Activated CD4-positive, alpha-beta T cell treated with anti-CD3 and anti-CD28 coated beads for 36 hours (primary cell): ENCODE measurements at regions not wholly inside any gene's neighbourhood (a gene's known extent, or its start where the extent isn't known, plus 50 kb on each side); places are given as distances from the start of the nearest gene placed in this dataset.
"Not testable (repeated sequence)": the region's sequence is repeated elsewhere in the genome, so short reads cannot be mapped to it uniquely, and the experiment has no call there.

ENCODE experiments used
- ATAC-seq: fragments of 200-7000 bp; cut with Tn5 transposase; one replicate; pipeline ENCODE4 v1.10.0; 2021; ENCODE audit warnings: mild to moderate bottlenecking, moderate library complexity
- CTCF ChIA-PET: fragments of 350-600 bp; sonication (Branson Sonifier 250); formaldehyde crosslinking; loops from one replicate; lab custom pipeline; 2021; ENCODE audit warnings: antibody characterized with exemption; lab: Charles Lee
- POLR2A ChIA-PET: fragments of 350-600 bp; sonication (Branson Sonifier 250); formaldehyde crosslinking; loops from one replicate; lab custom pipeline; 2021; ENCODE audit warnings: antibody characterized with exemption, inconsistent platforms; lab: Charles Lee
- DNase-seq: peaks from one replicate; pipeline ENCODE4 v3.0.0-alpha.2; 2020
- H3K27ac Mint-ChIP-seq: one replicate; pipeline ENCODE4 v1.8.0; 2021; ENCODE audit warnings: mixed read lengths
- H3K27me3 Mint-ChIP-seq: one replicate; pipeline ENCODE4 v1.8.0; 2021; ENCODE audit warnings: mixed read lengths
- H3K36me3 Mint-ChIP-seq: one replicate; pipeline ENCODE4 v1.8.0; 2021; ENCODE audit warnings: low read depth, mixed read lengths
- H3K4me1 Mint-ChIP-seq: one replicate; pipeline ENCODE4 v1.8.0; 2021; ENCODE audit warnings: mixed read lengths
- H3K4me3 Mint-ChIP-seq: one replicate; pipeline ENCODE4 v1.8.0; 2021; ENCODE audit warnings: mild to moderate bottlenecking, moderate library complexity, mixed read lengths
- H3K9me3 Mint-ChIP-seq: one replicate; pipeline ENCODE4 v1.8.0; 2021; ENCODE audit warnings: low read depth, mixed read lengths
- intact Hi-C, 2 experiments: fragments of 100-400 bp; cut with DNase I in 1 of 2; cut with micrococcal nuclease in 1 of 2; formaldehyde crosslinking; loops; one replicate each; pipeline versions ENCODE4 v1.14.2 to v1.15.1; 2022 to 2024; cut with DNase I, micrococcal nuclease

DNA sequence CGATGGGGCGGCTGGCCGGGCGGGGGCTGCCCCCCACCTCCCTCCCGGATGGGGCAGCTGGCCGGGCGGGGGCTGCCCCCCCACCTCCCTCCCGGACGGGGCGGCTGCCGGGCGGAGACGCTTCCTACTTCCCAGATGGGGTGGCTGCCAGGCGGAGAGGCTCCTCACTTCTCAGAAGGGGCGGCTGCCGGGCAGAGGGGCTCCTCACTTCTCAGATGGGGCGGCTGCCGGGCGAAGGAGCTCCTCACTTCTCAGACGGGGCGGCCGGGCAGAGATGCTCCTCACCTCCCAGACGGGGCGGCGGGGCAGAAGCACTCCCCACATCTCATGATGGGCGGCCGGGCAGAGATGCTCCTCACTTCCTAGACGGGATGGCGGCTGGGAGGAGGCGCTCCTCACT lies 138.2 kb upstream of the ZNF91 start:
- intact Hi-C loops, H3K27me3 Mint-ChIP-seq, POLR2A ChIA-PET, CTCF ChIA-PET, DNase-seq, ATAC-seq, H3K36me3 Mint-ChIP-seq, H3K27ac Mint-ChIP-seq, H3K4me1 Mint-ChIP-seq, H3K4me3 Mint-ChIP-seq: not testable (repeated sequence)
- H3K9me3 Mint-ChIP-seq: peaks cover 18% of the 10 kb centered on the region

DNA sequence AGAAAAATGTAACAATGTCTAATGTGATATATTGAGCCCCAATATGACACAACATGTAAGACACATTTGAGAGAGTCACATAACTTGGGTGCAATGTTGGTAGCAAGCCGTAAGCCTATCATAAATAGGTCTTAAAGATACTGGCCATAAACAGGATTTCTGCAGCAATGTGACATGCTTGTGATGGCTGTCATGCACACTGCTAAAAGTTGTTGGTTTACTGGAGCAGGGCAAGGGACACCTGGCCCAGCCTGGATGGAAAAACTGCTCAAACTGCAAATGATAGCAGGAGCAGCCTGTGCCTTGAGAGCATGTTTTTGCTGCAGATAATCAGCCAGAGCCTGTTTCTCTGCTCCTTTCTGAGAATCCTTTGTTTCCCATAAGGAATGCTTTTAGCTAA lies 136.7 kb upstream of the ZNF91 start:
- ChIA-PET POLR2A (no interaction called here), CTCF (no interaction called here)
- intact Hi-C loops: no loop called here
- H3K27ac Mint-ChIP-seq: no peak overlapping the region
- H3K27me3 Mint-ChIP-seq: no peaks in the 10 kb centered on the region
- peaks cover 27% of the 10 kb centered on the region for H3K9me3 Mint-ChIP-seq
- DNase-seq: no peak
- ATAC-seq: no peak
- H3K4me3 Mint-ChIP-seq: no peak overlapping the region
- H3K36me3 Mint-ChIP-seq: peaks cover 2% of the 10 kb centered on the region
- peaks cover 5% of the 10 kb centered on the region for H3K4me1 Mint-ChIP-seq

DNA sequence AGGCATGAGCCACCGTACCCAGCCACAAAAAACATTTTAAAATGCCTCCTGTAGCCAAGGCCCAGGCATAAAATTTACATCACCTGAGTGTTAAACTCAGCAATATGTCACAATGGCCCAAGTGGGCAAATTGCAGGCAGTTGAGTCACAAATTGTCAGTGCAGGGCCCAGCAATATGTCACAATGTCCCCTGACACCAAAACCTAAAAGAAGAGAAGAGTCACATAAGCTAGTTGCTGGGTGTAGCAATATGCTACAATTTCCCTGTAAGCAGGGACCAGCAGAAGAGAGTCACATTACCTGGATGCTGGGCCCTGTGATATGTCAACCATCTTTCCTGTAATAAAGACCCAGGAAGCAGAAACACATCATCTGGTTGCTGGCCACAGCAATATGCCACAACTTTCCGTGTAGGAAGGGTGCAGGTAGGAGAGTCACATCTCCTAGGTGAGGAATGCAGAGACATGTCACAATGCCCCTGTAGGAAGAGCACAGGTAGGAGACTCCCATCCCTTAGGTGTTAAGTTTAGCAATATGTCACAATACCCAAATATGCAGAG lies 136.0 kb upstream of the ZNF91 start:
- no peak overlapping the region for H3K4me3 Mint-ChIP-seq
- peaks cover 5% of the 10 kb centered on the region for H3K4me1 Mint-ChIP-seq
- no peak for DNase-seq
- ChIA-PET POLR2A (no interaction called here), CTCF (no interaction called here)
- H3K27ac Mint-ChIP-seq: no peak overlapping the region
- H3K36me3 Mint-ChIP-seq: peaks cover 2% of the 10 kb centered on the region
- no peaks in the 10 kb centered on the region for H3K27me3 Mint-ChIP-seq
- H3K9me3 Mint-ChIP-seq: peaks cover 25% of the 10 kb centered on the region
- intact Hi-C loops: no loop called here
- ATAC-seq: no peak

GRCh38 chr19:23528376-23528775 lies 133.1 kb upstream of the ZNF91 start:
- ATAC-seq (peak; percentile 16), DNase-seq (no peak)
- ChIA-PET CTCF (no interaction called here), POLR2A (no interaction called here)
- Mint-ChIP-seq H3K4me1 (peaks cover 5% of the 10 kb centered on the region), H3K4me3 (no peak overlapping the region), H3K27ac (no peak overlapping the region), H3K9me3 (peaks cover 28% of the 10 kb centered on the region), H3K27me3 (no peaks in the 10 kb centered on the region), H3K36me3 (peaks cover 2% of the 10 kb centered on the region)
- intact Hi-C loops: no loop called here

- H3K4me3 Mint-ChIP-seq: no peak overlapping the region
- no peak overlapping the region for H3K27ac Mint-ChIP-seq
- intact Hi-C loops: no loop called here
- ChIA-PET CTCF (no interaction called here), POLR2A (no interaction called here)
- DNase-seq: peak; percentile 32
- ATAC-seq: peak; percentile 78
- H3K27me3 Mint-ChIP-seq: no peaks in the 10 kb centered on the region
- H3K36me3 Mint-ChIP-seq: peaks cover 2% of the 10 kb centered on the region
- H3K9me3 Mint-ChIP-seq: peaks cover 28% of the 10 kb centered on the region
- H3K4me1 Mint-ChIP-seq: peaks cover 5% of the 10 kb centered on the region
These were observed 132.5 kb upstream of the ZNF91 start for GRCh38 chr19:23527797-23528196.

DNA sequence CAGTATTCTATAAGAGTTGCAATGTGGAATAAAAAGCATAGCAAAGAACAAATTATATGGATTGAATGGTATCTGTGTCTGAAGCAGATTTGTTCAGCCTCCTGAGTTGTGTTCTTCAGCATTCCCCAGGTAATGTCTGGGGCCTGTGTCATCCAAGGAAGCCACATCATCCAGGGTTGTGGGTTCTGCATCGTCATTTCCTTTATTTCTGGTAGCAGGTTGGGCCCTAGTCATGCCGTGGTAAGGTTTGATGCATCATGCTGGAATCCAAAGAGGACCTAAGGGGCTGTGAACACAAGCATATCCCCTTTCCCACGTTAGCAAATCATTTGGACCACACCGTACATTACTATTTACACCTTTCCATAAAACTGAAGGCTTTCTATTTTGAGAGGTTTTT lies 131.0 kb upstream of the ZNF91 start:
- ATAC-seq: no peak
- Mint-ChIP-seq H3K4me1 (peaks cover 5% of the 10 kb centered on the region), H3K27ac (no peak overlapping the region), H3K4me3 (no peak overlapping the region), H3K9me3 (peaks cover 26% of the 10 kb centered on the region), H3K36me3 (peaks cover 2% of the 10 kb centered on the region), H3K27me3 (no peaks in the 10 kb centered on the region)
- ChIA-PET POLR2A (no interaction called here), CTCF (no interaction called here)
- no peak for DNase-seq
- intact Hi-C loops: no loop called here

DNA sequence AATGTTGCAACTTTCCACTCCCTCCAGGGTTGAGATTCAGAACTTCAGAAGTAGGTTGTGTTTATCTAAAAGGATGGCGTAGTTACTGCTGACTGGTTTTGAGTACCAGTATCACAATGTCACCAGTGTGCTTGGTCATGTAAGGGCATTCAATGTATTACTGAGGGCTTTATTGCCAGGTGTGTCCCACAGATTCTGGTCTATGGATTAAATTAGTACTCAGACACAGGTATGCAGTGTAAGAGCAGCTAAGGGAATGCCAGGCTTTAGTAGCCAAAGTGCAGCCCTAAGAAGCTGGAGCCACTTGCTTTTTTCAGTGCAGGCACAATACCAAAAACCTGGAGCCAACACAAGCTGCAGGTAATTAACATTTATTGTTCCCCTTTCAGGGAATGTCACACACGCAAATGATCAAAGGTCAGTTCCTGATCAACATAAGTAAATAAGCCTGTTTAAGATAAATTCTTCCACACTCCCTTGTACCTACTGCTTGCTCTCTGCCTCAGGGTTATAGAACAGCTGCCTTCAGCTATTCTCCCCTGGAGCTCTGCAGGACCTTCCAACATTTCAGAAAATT lies 130.1 kb upstream of the ZNF91 start:
- no peak for ATAC-seq
- intact Hi-C loops: no loop called here

GRCh38 chr19:23523863-23524262 lies 128.6 kb upstream of the ZNF91 start:
- POLR2A ChIA-PET: no interaction called here
- peaks cover 23% of the 10 kb centered on the region for H3K9me3 Mint-ChIP-seq
- no peaks in the 10 kb centered on the region for H3K27me3 Mint-ChIP-seq
- no peak overlapping the region for H3K27ac Mint-ChIP-seq
- CTCF ChIA-PET: no interaction called here
- H3K4me3 Mint-ChIP-seq: no peak overlapping the region
- H3K4me1 Mint-ChIP-seq: peaks cover 5% of the 10 kb centered on the region
- H3K36me3 Mint-ChIP-seq: peaks cover 2% of the 10 kb centered on the region
- intact Hi-C loops: no loop called here
- no peak for ATAC-seq
- no peak for DNase-seq

More for the DNA sequence above, 130.1 kb upstream of the ZNF91 start:
- H3K4me1 Mint-ChIP-seq: peaks cover 5% of the 10 kb centered on the region
- H3K27me3 Mint-ChIP-seq: no peaks in the 10 kb centered on the region
- no peak for DNase-seq
- CTCF ChIA-PET: no interaction called here
- peaks cover 24% of the 10 kb centered on the region for H3K9me3 Mint-ChIP-seq
- POLR2A ChIA-PET: no interaction called here
- H3K4me3 Mint-ChIP-seq: no peak overlapping the region
- H3K36me3 Mint-ChIP-seq: peaks cover 2% of the 10 kb centered on the region
- no peak overlapping the region for H3K27ac Mint-ChIP-seq

DNA sequence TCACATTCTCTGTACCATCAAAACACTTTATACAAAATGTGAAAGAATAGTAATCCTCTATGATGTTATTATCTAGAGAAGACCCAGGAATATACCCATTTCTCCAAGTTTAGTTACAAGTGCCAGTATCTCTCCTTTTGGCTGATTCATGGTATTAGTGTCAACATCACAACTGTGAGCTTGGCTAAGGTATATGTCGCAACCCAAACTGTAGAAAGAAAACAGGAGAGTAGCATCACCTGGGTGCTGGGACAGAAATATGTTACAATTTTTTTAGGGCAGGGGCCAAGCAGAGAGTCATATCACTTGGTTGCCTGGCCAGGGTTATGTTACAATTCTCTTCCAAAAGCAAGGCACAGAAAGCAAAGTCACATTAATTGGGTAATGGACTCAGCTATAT lies 127.2 kb upstream of the ZNF91 start:
- H3K36me3 Mint-ChIP-seq: no peaks in the 10 kb centered on the region
- DNase-seq (no peak), ATAC-seq (no peak)
- H3K4me3 Mint-ChIP-seq: no peak overlapping the region
- no peaks in the 10 kb centered on the region for H3K4me1 Mint-ChIP-seq
- H3K27ac Mint-ChIP-seq: no peak overlapping the region
- no peaks in the 10 kb centered on the region for H3K27me3 Mint-ChIP-seq
- POLR2A ChIA-PET: no interaction called here
- H3K9me3 Mint-ChIP-seq: peaks cover 12% of the 10 kb centered on the region
- CTCF ChIA-PET: no interaction called here
- intact Hi-C loops: no loop called here

GRCh38 chr19:23521471-23521870 lies 126.2 kb upstream of the ZNF91 start:
- ChIA-PET POLR2A (no interaction called here), CTCF (no interaction called here)
- Mint-ChIP-seq H3K36me3 (no peaks in the 10 kb centered on the region), H3K4me3 (no peak overlapping the region), H3K27ac (no peak overlapping the region), H3K4me1 (no peaks in the 10 kb centered on the region), H3K9me3 (peaks cover 9% of the 10 kb centered on the region), H3K27me3 (no peaks in the 10 kb centered on the region)
- ATAC-seq (no peak), DNase-seq (no peak)
- intact Hi-C loops: no loop called here

GRCh38 chr19:23520441-23520840 lies 125.2 kb upstream of the ZNF91 start:
- Mint-ChIP-seq H3K4me3 (no peak overlapping the region), H3K9me3 (peaks cover 3% of the 10 kb centered on the region), H3K27me3 (no peaks in the 10 kb centered on the region), H3K36me3 (no peaks in the 10 kb centered on the region), H3K27ac (no peak overlapping the region), H3K4me1 (no peaks in the 10 kb centered on the region)
- ChIA-PET CTCF (no interaction called here), POLR2A (no interaction called here)
- no peak for ATAC-seq
- no peak for DNase-seq
- intact Hi-C loops: no loop called here

- H3K27ac Mint-ChIP-seq: no peak overlapping the region
- H3K36me3 Mint-ChIP-seq: no peaks in the 10 kb centered on the region
- no peaks in the 10 kb centered on the region for H3K4me1 Mint-ChIP-seq
- H3K4me3 Mint-ChIP-seq: no peak overlapping the region
- no peaks in the 10 kb centered on the region for H3K27me3 Mint-ChIP-seq
- ChIA-PET POLR2A (no interaction called here), CTCF (interaction anchor here (0.7 kb wide), 1 partner anchor 24 kb away, joined by 3 read pairs; no protein-coding TSS in a partner anchor)
- no peak for DNase-seq
- intact Hi-C loops: no loop called here
- ATAC-seq: no peak
- H3K9me3 Mint-ChIP-seq: peaks cover 3% of the 10 kb centered on the region
These were observed 123.8 kb upstream of the ZNF91 start for GRCh38 chr19:23519031-23519430.
